ENCODE measurements at regions not wholly inside any gene's neighbourhood (a gene's known extent, or its start where the extent isn't known, plus 50 kb on each side); places are given as distances from the start of the nearest gene placed in this dataset.

GRCh38 chr3:153722157-153722556, 399.0 kb upstream of the ARHGEF26 start:
- no peaks in the 10 kb centered on the region for H3K36me3 ChIP-seq (ENCODE audit: control insufficient read depth in 1 of 2, insufficient read depth in 2 of 2, low read length in 2 of 2)

GRCh38 chr3:153731071-153731470, 390.1 kb upstream of the ARHGEF26 start:
- Histone ChIP-seq H3K27ac (ENCODE audit: low read length) (no peak overlapping the region), H3K36me3 (ENCODE audit: control insufficient read depth in 1 of 2, insufficient read depth in 2 of 2, low read length in 2 of 2) (no peaks in the 10 kb centered on the region), H3K9me3 (ENCODE audit: control insufficient read depth in 1 of 2, low read length in 2 of 2) (peaks cover 0 to 7% of the 10 kb centered on the region in 2 donors), H3K4me3 (ENCODE audit: low read depth in 1 of 2, low read length in 2 of 2) (no peak overlapping the region), H3K27me3 (ENCODE audit: low read depth, low read length) (no peaks in the 10 kb centered on the region), H3K4me1 (ENCODE audit: control insufficient read depth in 1 of 2, insufficient read depth in 2 of 2, low read length in 2 of 2) (peaks cover 0 to 12% of the 10 kb centered on the region in 2 donors)

More at GRCh38 chr3:153722157-153722556, 399.0 kb upstream of the ARHGEF26 start:
- Histone ChIP-seq H3K27me3 (ENCODE audit: low read depth, low read length) (no peaks in the 10 kb centered on the region), H3K27ac (ENCODE audit: low read length) (no peak overlapping the region), H3K9me3 (ENCODE audit: control insufficient read depth in 1 of 2, low read length in 2 of 2) (no peaks in the 10 kb centered on the region), H3K4me3 (ENCODE audit: low read depth in 1 of 2, low read length in 2 of 2) (no peak overlapping the region), H3K4me1 (ENCODE audit: control insufficient read depth in 1 of 2, insufficient read depth in 2 of 2, low read length in 2 of 2) (no peaks in the 10 kb centered on the region)

GRCh38 chr3:153734777-153735551, 386.2 kb upstream of the ARHGEF26 start:
- H3K27ac ChIP-seq (ENCODE audit: low read length) = peak overlapping the region; percentile 10
- H3K4me1 ChIP-seq (ENCODE audit: control insufficient read depth in 1 of 2, insufficient read depth in 2 of 2, low read length in 2 of 2) = peaks cover 0 to 12% of the 10 kb centered on the region in 2 donors
- H3K36me3 ChIP-seq (ENCODE audit: control insufficient read depth in 1 of 2, insufficient read depth in 2 of 2, low read length in 2 of 2) = no peaks in the 10 kb centered on the region
- no peak overlapping the region for H3K4me3 ChIP-seq (ENCODE audit: low read depth in 1 of 2, low read length in 2 of 2)
- H3K27me3 ChIP-seq (ENCODE audit: low read depth, low read length) = no peaks in the 10 kb centered on the region
- H3K9me3 ChIP-seq (ENCODE audit: control insufficient read depth in 1 of 2, low read length in 2 of 2) = peaks cover 0 to 7% of the 10 kb centered on the region in 2 donors

- Histone ChIP-seq H3K4me3 (ENCODE audit: low read depth in 1 of 2, low read length in 2 of 2) (no peak overlapping the region), H3K27ac (ENCODE audit: low read length) (no peak overlapping the region), H3K36me3 (ENCODE audit: control insufficient read depth in 1 of 2, insufficient read depth in 2 of 2, low read length in 2 of 2) (no peaks in the 10 kb centered on the region), H3K9me3 (ENCODE audit: control insufficient read depth in 1 of 2, low read length in 2 of 2) (no peaks in the 10 kb centered on the region), H3K27me3 (ENCODE audit: low read depth, low read length) (no peaks in the 10 kb centered on the region), H3K4me1 (ENCODE audit: control insufficient read depth in 1 of 2, insufficient read depth in 2 of 2, low read length in 2 of 2) (peaks cover 0 to 8% of the 10 kb centered on the region in 2 donors)
Measured at GRCh38 chr3:153740109-153740508, 381.1 kb upstream of the ARHGEF26 start.

DNA sequence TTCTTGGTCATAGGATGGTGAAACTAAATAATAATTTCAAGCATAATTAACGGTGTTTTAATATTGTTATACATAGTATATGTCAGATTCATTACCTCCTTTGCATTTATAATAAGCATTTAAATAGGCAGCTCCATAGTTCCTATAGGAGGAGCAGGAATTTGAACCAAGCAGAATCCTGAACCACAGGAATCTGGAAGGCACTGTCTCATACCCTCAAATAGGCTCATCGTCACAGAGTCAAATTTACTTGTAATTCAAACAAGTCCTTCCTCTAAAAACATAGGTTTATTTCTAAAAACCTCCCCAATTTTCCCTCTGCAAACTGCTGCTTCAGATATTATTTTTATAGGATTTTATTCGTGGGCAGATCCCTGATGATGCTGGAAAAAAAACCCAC, 376.3 kb upstream of the ARHGEF26 start:
- no peak overlapping the region for H3K4me3 ChIP-seq (ENCODE audit: low read depth in 1 of 2, low read length in 2 of 2)
- no peak overlapping the region for H3K27ac ChIP-seq (ENCODE audit: low read length)
- peaks cover 0 to 11% of the 10 kb centered on the region in 2 donors for H3K4me1 ChIP-seq (ENCODE audit: control insufficient read depth in 1 of 2, insufficient read depth in 2 of 2, low read length in 2 of 2)
- no peaks in the 10 kb centered on the region for H3K27me3 ChIP-seq (ENCODE audit: low read depth, low read length)
- no peaks in the 10 kb centered on the region for H3K36me3 ChIP-seq (ENCODE audit: control insufficient read depth in 1 of 2, insufficient read depth in 2 of 2, low read length in 2 of 2)
- H3K9me3 ChIP-seq (ENCODE audit: control insufficient read depth in 1 of 2, low read length in 2 of 2) = no peaks in the 10 kb centered on the region

DNA sequence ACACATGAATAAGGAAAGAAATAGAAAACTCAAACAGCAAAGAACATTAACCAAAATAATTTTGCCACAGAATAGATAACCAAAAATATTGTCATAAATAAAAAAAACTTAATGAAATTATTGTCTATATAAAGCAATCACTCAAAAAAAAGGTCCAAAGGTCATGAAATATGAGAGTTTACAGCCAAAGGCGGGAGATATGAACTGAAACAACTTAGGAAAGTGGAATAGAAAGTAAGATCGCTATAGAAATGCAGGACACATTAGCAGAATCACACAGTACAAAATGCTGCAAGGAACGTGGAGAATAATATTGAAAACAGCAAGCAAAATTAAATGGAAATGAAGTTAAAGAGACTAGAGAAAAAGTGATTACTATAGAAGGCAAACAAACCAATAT, 375.0 kb upstream of the ARHGEF26 start:
- H3K27ac ChIP-seq (ENCODE audit: low read length) = no peak overlapping the region
- no peaks in the 10 kb centered on the region for H3K27me3 ChIP-seq (ENCODE audit: low read depth, low read length)
- no peak overlapping the region for H3K4me3 ChIP-seq (ENCODE audit: low read depth in 1 of 2, low read length in 2 of 2)
- peaks cover 0 to 11% of the 10 kb centered on the region in 2 donors for H3K4me1 ChIP-seq (ENCODE audit: control insufficient read depth in 1 of 2, insufficient read depth in 2 of 2, low read length in 2 of 2)
- H3K36me3 ChIP-seq (ENCODE audit: control insufficient read depth in 1 of 2, insufficient read depth in 2 of 2, low read length in 2 of 2) = no peaks in the 10 kb centered on the region
- H3K9me3 ChIP-seq (ENCODE audit: control insufficient read depth in 1 of 2, low read length in 2 of 2) = no peaks in the 10 kb centered on the region

DNA sequence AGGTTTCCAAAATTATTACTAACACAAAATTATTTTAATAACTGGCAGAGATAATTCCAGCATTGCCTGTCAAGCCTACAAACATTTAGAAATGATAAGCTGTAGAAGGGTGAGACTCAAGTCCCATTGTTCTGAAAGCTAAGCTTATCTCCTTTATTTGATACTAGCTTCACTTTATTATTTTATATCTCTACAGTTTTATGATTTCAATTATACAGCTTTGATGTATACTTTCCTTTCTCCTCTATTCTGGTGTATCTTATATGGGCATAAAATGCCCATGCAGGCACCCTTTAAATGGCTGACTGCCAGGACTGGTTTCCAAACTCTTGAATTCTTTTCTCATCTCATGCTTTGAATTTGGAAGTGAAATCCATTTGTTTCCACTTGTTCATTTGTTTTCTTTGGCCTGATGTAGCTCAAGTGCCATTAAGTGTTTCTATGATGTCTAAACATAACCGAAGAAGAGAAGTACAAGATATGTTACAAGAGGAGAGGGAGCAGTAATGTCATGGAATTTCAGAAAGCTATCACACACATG, 372.1 kb upstream of the ARHGEF26 start:
- no peak overlapping the region for H3K4me3 ChIP-seq (ENCODE audit: low read depth in 1 of 2, low read length in 2 of 2)
- no peak overlapping the region for H3K27ac ChIP-seq (ENCODE audit: low read length)
- peaks cover 4 to 20% of the 10 kb centered on the region in 2 donors for H3K4me1 ChIP-seq (ENCODE audit: control insufficient read depth in 1 of 2, insufficient read depth in 2 of 2, low read length in 2 of 2)
- no peaks in the 10 kb centered on the region for H3K9me3 ChIP-seq (ENCODE audit: control insufficient read depth in 1 of 2, low read length in 2 of 2)
- no peaks in the 10 kb centered on the region for H3K27me3 ChIP-seq (ENCODE audit: low read depth, low read length)
- H3K36me3 ChIP-seq (ENCODE audit: control insufficient read depth in 1 of 2, insufficient read depth in 2 of 2, low read length in 2 of 2) = no peaks in the 10 kb centered on the region

GRCh38 chr3:153752405-153753027, 368.7 kb upstream of the ARHGEF26 start:
- H3K9me3 ChIP-seq (ENCODE audit: control insufficient read depth in 1 of 2, low read length in 2 of 2) = no peaks in the 10 kb centered on the region
- no peak overlapping the region for H3K4me3 ChIP-seq (ENCODE audit: low read depth in 1 of 2, low read length in 2 of 2)
- no peaks in the 10 kb centered on the region for H3K27me3 ChIP-seq (ENCODE audit: low read depth, low read length)
- H3K27ac ChIP-seq (ENCODE audit: low read length) = no peak overlapping the region
- H3K36me3 ChIP-seq (ENCODE audit: control insufficient read depth in 1 of 2, insufficient read depth in 2 of 2, low read length in 2 of 2) = no peaks in the 10 kb centered on the region
- H3K4me1 ChIP-seq (ENCODE audit: control insufficient read depth in 1 of 2, insufficient read depth in 2 of 2, low read length in 2 of 2) = peaks cover 4 to 27% of the 10 kb centered on the region in 2 donors

- no peak overlapping the region for H3K4me3 ChIP-seq (ENCODE audit: low read depth in 1 of 2, low read length in 2 of 2)
- H3K36me3 ChIP-seq (ENCODE audit: control insufficient read depth in 1 of 2, insufficient read depth in 2 of 2, low read length in 2 of 2) = no peaks in the 10 kb centered on the region
- H3K4me1 ChIP-seq (ENCODE audit: control insufficient read depth in 1 of 2, insufficient read depth in 2 of 2, low read length in 2 of 2) = peaks cover 4 to 29% of the 10 kb centered on the region in 2 donors
- no peak overlapping the region for H3K27ac ChIP-seq (ENCODE audit: low read length)
- H3K27me3 ChIP-seq (ENCODE audit: low read depth, low read length) = no peaks in the 10 kb centered on the region
- no peaks in the 10 kb centered on the region for H3K9me3 ChIP-seq (ENCODE audit: control insufficient read depth in 1 of 2, low read length in 2 of 2)
Measured at GRCh38 chr3:153753035-153753434, 368.2 kb upstream of the ARHGEF26 start.

DNA sequence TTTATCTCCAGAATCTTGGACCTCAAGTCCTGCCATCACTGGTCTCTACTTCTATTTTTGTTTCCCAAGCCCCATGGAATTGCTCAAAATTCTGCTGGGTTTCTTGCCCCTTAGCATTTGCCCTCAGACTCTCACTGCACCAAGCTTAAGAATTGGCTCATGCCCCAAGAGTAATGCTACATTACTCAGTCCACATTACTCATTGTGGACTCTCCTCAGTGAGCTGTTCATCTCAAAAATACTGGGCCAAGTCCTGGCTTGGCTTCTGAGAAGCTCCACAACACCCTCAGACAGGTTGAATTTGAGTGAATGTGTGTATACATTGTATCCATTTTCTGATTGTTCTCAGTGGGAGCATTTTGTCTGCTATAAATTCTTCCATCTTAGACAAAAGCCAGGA, 364.4 kb upstream of the ARHGEF26 start:
- Histone ChIP-seq H3K27me3 (ENCODE audit: low read depth, low read length) (no peaks in the 10 kb centered on the region), H3K9me3 (ENCODE audit: control insufficient read depth in 1 of 2, low read length in 2 of 2) (no peaks in the 10 kb centered on the region), H3K4me3 (ENCODE audit: low read depth in 1 of 2, low read length in 2 of 2) (no peak overlapping the region), H3K27ac (ENCODE audit: low read length) (no peak overlapping the region), H3K4me1 (ENCODE audit: control insufficient read depth in 1 of 2, insufficient read depth in 2 of 2, low read length in 2 of 2) (peaks cover 4 to 18% of the 10 kb centered on the region in 2 donors), H3K36me3 (ENCODE audit: control insufficient read depth in 1 of 2, insufficient read depth in 2 of 2, low read length in 2 of 2) (no peaks in the 10 kb centered on the region)

GRCh38 chr3:153757839-153758238, 363.4 kb upstream of the ARHGEF26 start:
- no peak overlapping the region for H3K4me3 ChIP-seq (ENCODE audit: low read depth in 1 of 2, low read length in 2 of 2)
- H3K27me3 ChIP-seq (ENCODE audit: low read depth, low read length) = no peaks in the 10 kb centered on the region

More at GRCh38 chr3:153757839-153758238, 363.4 kb upstream of the ARHGEF26 start:
- H3K36me3 ChIP-seq (ENCODE audit: control insufficient read depth in 1 of 2, insufficient read depth in 2 of 2, low read length in 2 of 2) = no peaks in the 10 kb centered on the region
- H3K4me1 ChIP-seq (ENCODE audit: control insufficient read depth in 1 of 2, insufficient read depth in 2 of 2, low read length in 2 of 2) = peaks cover 0 to 12% of the 10 kb centered on the region in 2 donors
- no peaks in the 10 kb centered on the region for H3K9me3 ChIP-seq (ENCODE audit: control insufficient read depth in 1 of 2, low read length in 2 of 2)
- no peak overlapping the region for H3K27ac ChIP-seq (ENCODE audit: low read length)

Data from muscle layer of duodenum (tissue), 2 donors.